ENCODE measurements at regions not wholly inside any gene's neighbourhood (a gene's known extent, or its start where the extent isn't known, plus 50 kb on each side); places are given as distances from the start of the nearest gene placed in this dataset.

GRCh38 chr4:100721490-100721889, 203.7 kb upstream of the EMCN start:
- DNase-seq: no peak

DNA sequence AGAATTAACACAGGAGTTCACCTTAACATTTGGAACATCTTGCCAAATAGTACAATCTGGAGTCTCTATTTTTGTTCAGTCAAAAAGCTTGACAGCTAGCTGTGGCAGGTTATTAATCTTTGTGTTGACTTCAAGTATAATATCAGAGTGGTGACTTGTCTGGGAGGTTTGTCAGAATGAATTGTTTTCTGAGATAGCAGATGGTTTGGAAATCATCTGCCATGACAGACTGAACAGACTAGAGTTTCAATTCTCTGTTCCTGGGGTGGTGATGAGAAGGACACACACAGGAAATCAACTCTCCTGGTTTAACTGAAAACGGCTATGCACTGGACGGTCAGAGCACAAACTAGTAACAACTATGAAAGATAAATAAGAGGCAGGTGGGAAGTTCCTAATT, 203.3 kb upstream of the EMCN start:
- DNase-seq: no peak

GRCh38 chr4:100716416-100716815, 198.6 kb upstream of the EMCN start:
- DNase-seq: no peak

DNA sequence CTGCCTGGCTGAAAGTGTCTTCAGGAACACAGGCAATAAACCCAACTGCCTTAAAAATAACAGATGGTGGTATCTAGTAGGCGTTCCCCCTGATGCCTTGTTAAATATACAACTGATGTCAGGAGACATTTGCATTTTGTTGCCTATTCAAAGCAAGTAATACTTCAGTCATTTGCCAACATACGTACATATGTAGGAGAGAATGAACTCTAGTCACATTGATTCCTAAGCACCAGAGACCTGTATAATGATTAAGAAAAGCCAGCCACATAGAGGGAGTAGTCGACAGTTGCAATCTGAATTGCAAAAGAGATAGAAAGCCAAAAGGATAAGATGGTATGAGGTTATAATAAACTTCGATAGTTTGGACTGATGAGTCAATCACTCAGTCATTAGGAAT, 191.0 kb upstream of the EMCN start:
- no peak for DNase-seq

GRCh38 chr4:100707786-100708185, 190.0 kb upstream of the EMCN start:
- DNase-seq: no peak

- no peak for DNase-seq
Observed at GRCh38 chr4:100696531-100696930, 178.7 kb upstream of the EMCN start.

DNA sequence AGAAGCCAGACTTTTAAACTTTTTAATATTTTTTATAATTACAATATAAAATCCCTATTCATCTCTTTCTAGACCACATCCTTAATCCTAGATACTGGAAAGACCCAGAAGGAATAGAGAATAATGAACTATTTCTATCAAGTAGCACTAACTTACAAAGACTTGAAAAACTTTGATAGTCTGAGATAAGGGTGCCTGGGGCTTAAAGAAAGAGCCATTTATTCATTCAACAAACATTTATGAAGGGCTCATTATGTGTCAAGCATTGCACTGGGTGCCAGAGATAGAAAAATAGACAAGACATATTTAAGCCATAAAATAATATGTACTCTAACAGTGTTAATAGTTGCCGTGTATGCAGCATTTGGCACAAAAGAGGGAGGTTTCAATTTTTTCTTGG, 178.0 kb upstream of the EMCN start:
- no peak for DNase-seq

- DNase-seq: no peak
Observed at GRCh38 chr4:100695039-100695654, 177.3 kb upstream of the EMCN start.

DNA sequence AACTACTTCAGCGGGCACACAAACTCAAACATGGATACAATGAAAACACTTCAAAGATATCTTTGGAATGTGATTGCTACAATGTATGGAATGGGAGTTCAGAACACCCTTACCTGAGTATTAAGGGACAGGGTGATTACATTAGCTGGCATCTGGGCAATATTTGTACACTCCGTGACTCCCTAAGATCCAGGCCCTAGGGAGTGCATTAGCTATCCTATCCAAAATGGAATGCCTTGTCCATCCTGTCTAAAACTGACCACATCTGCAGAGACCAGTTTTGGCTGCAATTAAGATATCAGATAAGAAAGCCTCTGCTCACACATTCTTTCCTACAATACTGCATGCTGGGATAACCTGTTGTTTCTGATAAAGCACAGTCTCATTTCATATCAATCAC, 176.6 kb upstream of the EMCN start:
- no peak for DNase-seq

DNA sequence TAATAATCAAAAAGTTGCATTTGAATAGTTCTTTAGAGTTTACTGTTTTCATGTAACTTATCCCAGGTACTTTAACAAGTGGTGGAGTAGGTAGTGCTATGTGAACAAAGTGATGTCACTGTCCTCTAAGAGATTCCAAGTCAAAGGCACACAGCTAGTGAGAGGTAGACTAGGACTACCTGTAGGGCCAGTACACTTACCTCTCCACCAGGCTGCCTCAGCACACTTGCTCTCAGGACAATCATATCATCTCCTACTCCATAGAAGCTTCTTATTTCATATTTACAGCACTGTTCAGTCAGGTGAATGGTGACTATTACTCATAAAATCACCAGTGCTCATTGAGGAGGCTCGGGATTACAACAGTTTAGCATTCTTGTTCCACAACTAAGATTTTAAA, 173.0 kb upstream of the EMCN start:
- DNase-seq: no peak

DNA sequence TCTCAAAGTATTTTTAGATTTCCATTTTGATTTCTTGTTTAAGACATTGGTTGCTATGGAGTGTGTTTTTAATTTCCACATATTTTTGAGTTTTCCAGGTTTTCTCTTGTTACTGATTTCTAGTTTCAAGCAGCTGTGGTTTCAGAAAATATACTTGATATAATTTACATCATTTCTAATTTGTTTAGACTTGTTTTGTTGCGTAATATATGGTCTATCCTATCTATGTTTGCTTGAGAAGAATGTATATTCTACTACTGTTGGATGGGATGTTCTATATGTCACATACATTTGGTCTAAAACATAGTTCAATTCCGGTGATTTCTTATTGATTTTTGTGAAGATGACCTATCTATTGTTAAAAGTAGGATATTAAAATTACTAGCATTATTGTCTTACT, 170.5 kb upstream of the EMCN start:
- no peak for DNase-seq

GRCh38 chr4:100682477-100683218, 164.8 kb upstream of the EMCN start:
- DNase-seq: no peak

DNA sequence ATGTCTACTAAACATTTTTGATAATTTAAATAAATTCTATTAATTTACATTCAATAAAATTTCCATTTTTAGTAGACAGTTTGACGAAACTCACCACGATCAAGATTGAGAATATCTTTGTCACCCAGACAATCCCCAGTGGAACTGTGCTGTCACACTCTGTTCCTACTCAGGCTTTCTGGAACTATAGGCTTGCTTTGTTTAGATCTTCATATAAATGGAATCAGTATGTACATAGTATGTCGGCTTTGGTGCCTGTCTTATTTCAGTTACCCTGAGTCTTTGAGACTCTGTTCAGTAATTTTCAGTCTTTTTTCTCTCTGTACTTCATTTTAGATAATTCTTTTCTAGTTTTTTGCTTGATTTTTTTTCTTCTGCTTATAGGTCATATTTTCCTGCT, 163.5 kb upstream of the EMCN start:
- no peak for DNase-seq

- no peak for DNase-seq
Observed at GRCh38 chr4:100679926-100680325, 162.1 kb upstream of the EMCN start.

DNA sequence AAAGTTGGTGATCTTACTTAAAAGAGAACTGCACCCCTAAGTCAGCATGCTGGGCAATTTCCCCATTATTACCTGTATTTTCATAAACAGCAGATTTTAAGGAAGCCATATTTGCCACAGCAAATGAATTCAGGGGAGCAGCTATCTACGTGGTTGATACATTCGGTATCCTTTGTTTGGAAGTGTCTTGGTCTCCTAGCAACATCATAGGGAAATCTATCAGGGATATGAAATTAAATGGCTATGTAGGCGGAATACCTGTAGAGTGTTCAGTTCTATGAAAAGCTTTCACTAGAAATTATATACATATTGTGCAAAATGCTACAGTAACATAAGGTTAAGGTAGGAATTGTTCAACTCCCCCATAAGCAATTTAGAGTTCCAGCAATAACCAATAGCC, 157.2 kb upstream of the EMCN start:
- DNase-seq: no peak

DNA sequence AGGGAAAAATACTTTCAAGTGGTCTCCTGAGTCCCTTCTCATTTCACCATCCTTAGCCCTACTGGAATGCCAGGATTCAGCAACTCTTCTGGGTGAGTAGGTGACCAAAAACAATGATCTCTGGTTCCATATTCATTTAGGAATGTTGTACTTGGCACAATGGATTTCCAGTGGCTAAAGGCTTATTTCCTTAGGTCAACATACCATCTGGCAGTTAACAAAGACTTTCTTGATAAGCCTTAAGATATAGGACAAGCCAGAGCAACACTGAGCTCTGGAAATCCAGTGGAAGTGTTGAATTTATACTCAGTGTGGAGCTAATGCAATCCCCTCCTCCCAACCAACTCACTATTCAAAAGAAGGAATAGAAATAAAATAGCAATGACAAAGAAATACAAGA, 139.4 kb upstream of the EMCN start:
- no peak for DNase-seq

DNA sequence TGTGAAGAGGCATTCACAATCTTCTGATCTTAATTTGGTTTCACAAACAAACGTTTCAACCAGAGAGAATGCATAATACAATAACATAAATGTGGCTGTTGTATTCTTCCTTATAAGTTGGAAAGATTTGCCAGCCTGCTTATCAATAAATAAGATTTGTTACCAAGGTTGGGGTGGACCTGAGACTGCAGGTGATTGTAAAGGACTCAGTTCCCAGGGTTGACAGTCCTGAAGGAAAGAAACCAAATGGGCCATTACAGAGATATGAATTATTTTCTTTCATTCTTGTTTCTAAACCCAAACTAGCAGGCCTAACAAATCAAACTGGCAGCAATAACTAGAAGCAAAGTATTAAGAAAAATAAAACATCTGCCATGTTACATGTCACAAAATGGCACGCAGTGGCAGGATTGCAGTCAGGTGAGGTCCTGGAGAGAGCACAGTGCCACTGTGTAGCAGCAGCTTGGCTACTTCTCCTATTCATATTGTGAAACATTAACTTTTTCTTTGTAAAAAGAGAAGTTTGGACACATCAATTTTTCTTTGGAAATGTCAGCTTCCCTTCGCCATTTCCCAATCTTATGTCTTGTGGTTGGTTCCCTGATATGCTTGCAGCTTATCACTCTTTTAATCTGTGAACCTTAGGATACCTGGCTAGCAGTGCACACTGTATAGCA, 133.8 kb upstream of the EMCN start:
- DNase-seq: peak; percentile 53

GRCh38 chr4:100649417-100649816, 131.6 kb upstream of the EMCN start:
- no peak for DNase-seq

DNA sequence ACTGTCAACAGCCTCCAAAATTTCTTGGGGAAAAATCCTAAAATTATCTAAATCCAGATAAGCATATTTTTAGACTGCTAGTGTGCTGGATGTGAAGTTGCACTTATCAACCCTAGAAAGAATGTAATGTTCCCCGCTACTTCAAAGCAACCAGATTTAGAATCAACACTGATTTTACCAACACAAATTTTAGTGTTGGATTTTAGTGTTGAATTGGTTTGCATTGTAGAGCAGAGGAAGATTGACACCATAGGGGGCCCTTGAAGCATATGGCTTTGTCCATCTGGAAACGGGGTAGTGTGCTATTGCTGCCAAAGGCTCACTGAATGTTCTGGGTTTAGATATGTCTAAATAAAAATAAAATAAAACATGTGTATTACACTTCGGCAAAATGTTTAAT, 126.3 kb upstream of the EMCN start:
- no peak for DNase-seq

- DNase-seq: no peak
Observed at GRCh38 chr4:100641336-100641735, 123.5 kb upstream of the EMCN start.

GRCh38 chr4:100635899-100636298, 118.1 kb upstream of the EMCN start:
- DNase-seq: no peak

DNA sequence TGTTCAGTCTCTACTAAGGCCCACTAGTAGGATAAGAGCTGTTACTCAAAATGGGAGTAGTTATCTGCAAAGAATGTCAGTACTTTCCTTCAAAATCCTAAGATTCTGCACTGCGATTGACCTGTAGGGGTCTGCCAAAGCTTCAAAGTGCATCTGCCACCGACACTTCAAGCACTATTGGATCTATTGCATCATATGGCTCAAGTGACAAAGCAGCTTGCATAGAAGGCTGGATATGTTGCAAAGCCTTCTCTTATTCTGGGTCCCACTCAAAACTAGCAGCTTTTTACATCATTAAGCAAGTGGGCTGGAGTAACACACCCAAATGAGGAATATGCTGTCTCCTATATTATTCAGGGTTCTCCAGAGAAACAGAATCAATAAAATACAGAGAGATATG, 115.4 kb upstream of the EMCN start:
- no peak for DNase-seq

DNA sequence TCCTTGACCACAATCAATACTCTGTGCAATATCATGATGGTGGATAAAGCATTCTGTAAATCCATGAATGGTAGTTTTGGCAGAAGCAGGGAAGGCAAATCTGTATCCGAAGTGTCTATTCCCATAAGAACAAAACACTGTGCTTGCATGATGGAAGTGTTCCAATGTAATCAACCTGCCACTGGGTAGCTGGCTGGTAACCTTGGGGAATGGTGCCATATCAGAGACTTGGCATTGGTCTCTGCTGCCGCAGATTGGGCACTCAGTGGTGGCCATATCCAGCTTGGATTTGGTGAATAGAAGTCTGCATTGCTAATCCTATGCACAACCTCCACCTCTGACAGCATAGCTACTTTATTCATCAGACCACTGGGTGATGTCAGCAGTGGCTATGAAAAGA, 114.3 kb upstream of the EMCN start:
- DNase-seq: no peak

GRCh38 chr4:100631281-100631968, 113.6 kb upstream of the EMCN start:
- DNase-seq: no peak

Data from inflammatory macrophage treated with lipopolysaccharide for 4 hours (primary cell).